Uterus (tissue), 3 donors: ENCODE measurements at regions not wholly inside any gene's neighbourhood (a gene's known extent, or its start where the extent isn't known, plus 50 kb on each side); places are given as distances from the start of the nearest gene placed in this dataset.

Experiments used
- DNase-seq, 2 donors: peaks; one replicate each; pipeline ENCODE4 v3.0.0-alpha.2; 2019 to 2020
- H3K27ac ChIP-seq, 2 donors: fragments of 200-600 bp; sonication (generic); 1 replicate in 1 of 2; 2 replicates in 1 of 2; pipeline ENCODE4 v1.5.1; 2016 to 2018
- H3K27me3 ChIP-seq, 2 donors: fragments of 200-600 bp; sonication (generic); one replicate each; pipeline ENCODE4 v1.5.1; 2018 to 2019; ENCODE audit warnings: control low read depth in 1 of 2
- H3K36me3 ChIP-seq, 2 donors: fragments of 200-600 bp; sonication (generic); one replicate each; pipeline ENCODE4 v1.5.1; 2019; ENCODE audit warnings: control low read depth in 1 of 2
- H3K4me1 ChIP-seq, 2 donors: fragments of 200-600 bp; sonication (generic); one replicate each; pipeline ENCODE4 v1.5.1; 2018 to 2019; ENCODE audit warnings: control low read depth in 1 of 2
- H3K4me3 ChIP-seq, 2 donors: fragments of 200-600 bp; sonication (generic); 1 replicate in 1 of 2; 2 replicates in 1 of 2; pipeline ENCODE4 v1.5.1; 2018 to 2019; ENCODE audit warnings: mild to moderate bottlenecking in 1 of 2
- H3K9me3 ChIP-seq, 2 donors: fragments of 200-600 bp; sonication (generic); one replicate each; pipeline ENCODE4 v1.5.1; 2019; ENCODE audit warnings: control low read depth in 1 of 2
- CTCF ChIP-seq, 4 experiments: fragments of 200-600 bp in 2 of 4; fragments of 450-650 bp in 2 of 4; sonication (generic) in 2 of 4; IDR thresholded peaks; one replicate each; pipeline ENCODE4 v1.5.1; 2016 to 2019; ENCODE audit warnings: antibody characterized with exemption in 4 of 4, mild to moderate bottlenecking in 2 of 4, moderate library complexity in 1 of 4
- POLR2A ChIP-seq, 2 donors: fragments of 450-650 bp; IDR thresholded peaks; one replicate each; pipeline ENCODE4 v1.6.1; 2016; ENCODE audit warnings: antibody characterized with exemption in 2 of 2, mild to moderate bottlenecking in 1 of 2, moderate library complexity in 1 of 2
- intact Hi-C: fragments of 100-400 bp; cut with DNase I; formaldehyde crosslinking; loops from one replicate; pipeline ENCODE4 v1.15.1; 2023; ENCODE audit warnings: low total_unique reads
- donor health status: DM: yes; HTN: yes; CAD: no.

- intact Hi-C loops: no loop called here
- no peaks in the 10 kb centered on the region for H3K9me3 ChIP-seq
- H3K4me3 ChIP-seq: no peak overlapping the region
- no peak overlapping the region for H3K27ac ChIP-seq
- H3K36me3 ChIP-seq: no peaks in the 10 kb centered on the region
- TF ChIP-seq POLR2A (IDR thresholded peaks at IDR 0.05) (no peak), CTCF (IDR thresholded peaks at IDR 0.05) (no peak)
- no peak for DNase-seq
- no peaks in the 10 kb centered on the region for H3K4me1 ChIP-seq
- H3K27me3 ChIP-seq: no peaks in the 10 kb centered on the region
Observed at GRCh38 chr6:78025502-78025901, 372.7 kb downstream of the MEI4 start.

- no peak for TF ChIP-seq CTCF (IDR thresholded peaks at IDR 0.05)
- no peak for TF ChIP-seq POLR2A (IDR thresholded peaks at IDR 0.05)
- Histone ChIP-seq H3K9me3 (no peaks in the 10 kb centered on the region), H3K27me3 (no peaks in the 10 kb centered on the region), H3K4me3 (no peak overlapping the region), H3K27ac (no peak overlapping the region), H3K4me1 (no peaks in the 10 kb centered on the region), H3K36me3 (no peaks in the 10 kb centered on the region)
- no peak for DNase-seq
- intact Hi-C loops: no loop called here
Observed at GRCh38 chr6:78031228-78031627, 378.4 kb downstream of the MEI4 start.

- DNase-seq: no peak
- intact Hi-C loops: no loop called here
- H3K4me1 ChIP-seq: no peaks in the 10 kb centered on the region
- H3K27me3 ChIP-seq: no peaks in the 10 kb centered on the region
- TF ChIP-seq CTCF (IDR thresholded peaks at IDR 0.05) (no peak), POLR2A (IDR thresholded peaks at IDR 0.05) (no peak)
- H3K27ac ChIP-seq: no peak overlapping the region
- no peaks in the 10 kb centered on the region for H3K9me3 ChIP-seq
- H3K36me3 ChIP-seq: no peaks in the 10 kb centered on the region
- H3K4me3 ChIP-seq: no peak overlapping the region
Observed at GRCh38 chr6:78059171-78059570, 406.3 kb downstream of the MEI4 start.

GRCh38 chr6:78062993-78063392 is 410.2 kb downstream of the MEI4 start:
- H3K4me3 ChIP-seq: no peak overlapping the region
- intact Hi-C loops: no loop called here
- DNase-seq: no peak

GRCh38 chr6:78076371-78076770 is 423.5 kb downstream of the MEI4 start:
- no peak overlapping the region for H3K4me3 ChIP-seq
- no peak for TF ChIP-seq POLR2A (IDR thresholded peaks at IDR 0.05)
- TF ChIP-seq CTCF (IDR thresholded peaks at IDR 0.05): no peak
- no peak overlapping the region for H3K27ac ChIP-seq
- intact Hi-C loops: no loop called here
- H3K36me3 ChIP-seq: no peaks in the 10 kb centered on the region
- H3K9me3 ChIP-seq: no peaks in the 10 kb centered on the region
- no peak for DNase-seq
- no peaks in the 10 kb centered on the region for H3K27me3 ChIP-seq
- no peaks in the 10 kb centered on the region for H3K4me1 ChIP-seq

More at GRCh38 chr6:78062993-78063392, 410.2 kb downstream of the MEI4 start:
- no peaks in the 10 kb centered on the region for H3K36me3 ChIP-seq
- H3K4me1 ChIP-seq: no peaks in the 10 kb centered on the region
- H3K27me3 ChIP-seq: no peaks in the 10 kb centered on the region
- no peak overlapping the region for H3K27ac ChIP-seq
- TF ChIP-seq POLR2A (IDR thresholded peaks at IDR 0.05) (no peak), CTCF (IDR thresholded peaks at IDR 0.05) (no peak)
- no peaks in the 10 kb centered on the region for H3K9me3 ChIP-seq
